ENCODE measurements at regions not wholly inside any gene's neighbourhood (a gene's known extent, or its start where the extent isn't known, plus 50 kb on each side); places are given as distances from the start of the nearest gene placed in this dataset.

DNA sequence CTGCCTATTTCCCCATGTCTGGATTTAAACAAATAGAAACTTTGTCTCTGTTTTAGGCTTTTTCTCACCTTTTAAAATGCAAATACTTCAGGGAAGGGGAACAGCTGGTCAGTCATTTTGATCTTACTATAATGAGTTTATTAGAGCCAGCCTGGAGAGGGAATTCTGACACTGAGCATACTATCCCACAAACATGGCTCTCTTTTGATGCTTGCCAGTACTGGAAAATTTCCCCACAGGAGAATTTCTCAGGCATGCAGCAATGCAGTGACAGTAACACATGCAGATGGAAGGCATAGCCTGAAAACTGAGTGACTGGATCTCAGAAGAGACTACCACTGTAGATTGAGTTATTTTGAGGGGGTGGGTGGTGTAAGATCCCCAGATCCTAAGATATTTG is 974.3 kb upstream of the CELF4 start:
- TF ChIP-seq JUND (IDR thresholded peaks at IDR 0.05; ENCODE audit: low read length) (no peak), RNF2 (IDR thresholded peaks at IDR 0.05; ENCODE audit: borderline replicate concordance, low read depth, low read length, missing control alignments, poor library complexity, severe bottlenecking) (no peak), POLR2A (IDR thresholded peaks at IDR 0.05; ENCODE audit: control extremely low read depth in 1 of 2, low read depth in 2 of 2, low read length in 2 of 2) (no peak), CBX5 (IDR thresholded peaks at IDR 0.05; ENCODE audit: low read depth, low read length) (no peak), CTCF (IDR thresholded peaks at IDR 0.05; ENCODE audit: control extremely low read depth in 1 of 3, insufficient read depth in 1 of 3, low read depth in 1 of 3, low read length in 3 of 3) (no peak), JUN (IDR thresholded peaks at IDR 0.05; ENCODE audit: low read depth, low read length) (no peak), CHD1 (IDR thresholded peaks at IDR 0.05; ENCODE audit: low read depth, low read length) (no peak), KDM1A (IDR thresholded peaks at IDR 0.05; ENCODE audit: borderline replicate concordance, low read length) (no peak), YY1 (IDR thresholded peaks at IDR 0.05; ENCODE audit: low read depth, low read length) (no peak), PHF8 (conservative IDR thresholded peaks at IDR 0.05; ENCODE audit: low read depth, low read length) (no peak), CEBPB (IDR thresholded peaks at IDR 0.05; ENCODE audit: low read depth, low read length) (no peak)

All from H1 (cell line).